Transverse colon (tissue), 4 donors: ENCODE measurements at regions not wholly inside any gene's neighbourhood (a gene's known extent, or its start where the extent isn't known, plus 50 kb on each side); places are given as distances from the start of the nearest gene placed in this dataset.

Experiments used
- CTCF ChIP-seq, 5 experiments: fragments of 200-600 bp in 3 of 5; fragments of 450-650 bp in 2 of 5; sonication (generic) in 3 of 5; IDR thresholded peaks; 1 replicate in 2 of 5; 2 replicates in 3 of 5; pipeline ENCODE4 v1.5.1; 2016 to 2017; ENCODE audit warnings: antibody characterized with exemption in 5 of 5, inconsistent platforms in 3 of 5, mild to moderate bottlenecking in 2 of 5, moderate library complexity in 1 of 5
- EP300 ChIP-seq: sonication (generic); formaldehyde crosslinking; IDR thresholded peaks from one replicate; pipeline ENCODE4 v1.6.1; 2017; ENCODE audit warnings: antibody characterized with exemption, low read depth
- POLR2A ChIP-seq: fragments of 450-650 bp; IDR thresholded peaks from one replicate; pipeline ENCODE4 v1.6.1; 2016; ENCODE audit warnings: antibody characterized with exemption, mild to moderate bottlenecking, moderate library complexity
- POLR2AphosphoS5 ChIP-seq, 3 donors: sonication (generic); formaldehyde crosslinking; IDR thresholded peaks; one replicate each; pipeline ENCODE4 v1.6.1; 2016; ENCODE audit warnings: antibody characterized with exemption in 3 of 3

- no peak for TF ChIP-seq CTCF (IDR thresholded peaks at IDR 0.05)
- no peak for TF ChIP-seq EP300
- no peak for TF ChIP-seq POLR2A
- no peak for TF ChIP-seq POLR2AphosphoS5 (IDR thresholded peaks at IDR 0.05)
These were observed 434.0 kb upstream of the BTBD3 start for GRCh38 chr20:11483697-11484096.
